Progenitor cell of endocrine pancreas (in vitro differentiated cells): ENCODE measurements at regions not wholly inside any gene's neighbourhood (a gene's known extent, or its start where the extent isn't known, plus 50 kb on each side); places are given as distances from the start of the nearest gene placed in this dataset.

Source experiments
- DNase-seq: peaks from one replicate; pipeline ENCODE4 v3.0.0; 2021; ENCODE audit warnings: low spot score; ENCODE audit not compliant: unreplicated experiment
- H3K27ac Mint-ChIP-seq: 2 replicates; pipeline ENCODE4 v1.8.0; 2021; ENCODE audit warnings: mild to moderate bottlenecking, moderate library complexity, mixed read lengths
- H3K27me3 Mint-ChIP-seq: 2 replicates; pipeline ENCODE4 v1.8.0; 2021; ENCODE audit warnings: mixed read lengths
- H3K36me3 Mint-ChIP-seq: 2 replicates; pipeline ENCODE4 v1.8.0; 2022; ENCODE audit warnings: mixed read lengths; ENCODE audit not compliant: insufficient read depth
- H3K4me1 Mint-ChIP-seq: 2 replicates; pipeline ENCODE4 v1.8.0; 2021; ENCODE audit warnings: low read depth, mixed read lengths
- H3K4me3 Mint-ChIP-seq: 2 replicates; pipeline ENCODE4 v1.8.0; 2021; ENCODE audit warnings: low read depth, mild to moderate bottlenecking, moderate library complexity, mixed read lengths
- H3K9me3 Mint-ChIP-seq: 2 replicates; pipeline ENCODE4 v1.8.0; 2021; ENCODE audit warnings: low read depth, mixed read lengths
- CTCF ChIP-seq: fragments of 200-600 bp; sonication (generic); IDR thresholded peaks from one replicate; pipeline ENCODE4 v1.5.0; 2021; ENCODE audit warnings: antibody characterized with exemption, mild to moderate bottlenecking; ENCODE audit not compliant: unreplicated experiment

DNA sequence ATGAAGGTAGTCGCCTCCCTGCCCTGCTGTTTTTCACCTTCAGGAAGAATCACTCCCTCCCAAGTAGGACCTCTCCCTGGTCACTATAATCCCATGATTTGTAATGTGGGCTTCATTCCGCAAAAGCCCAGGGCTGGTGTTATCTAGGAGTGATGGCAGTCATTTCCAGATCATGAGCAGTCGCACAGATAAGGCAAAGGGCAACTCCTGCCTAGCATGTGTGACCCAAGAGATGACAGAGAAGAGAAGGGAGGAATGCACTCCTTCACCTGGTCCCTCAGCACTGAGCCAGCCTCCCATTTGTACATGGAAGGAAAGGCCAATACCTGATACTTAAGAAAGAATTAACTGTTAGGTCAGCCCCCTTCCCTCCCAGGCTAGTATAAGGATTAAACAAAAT lies 102.9 kb downstream of the RPL27A start:
- peaks cover 3% of the 10 kb centered on the region for H3K36me3 Mint-ChIP-seq
- no peak for TF ChIP-seq CTCF
- H3K9me3 Mint-ChIP-seq = no peaks in the 10 kb centered on the region
- H3K4me1 Mint-ChIP-seq = peaks cover 10% of the 10 kb centered on the region
- no peak overlapping the region for H3K4me3 Mint-ChIP-seq
- peak overlapping the region; percentile 51 for H3K27ac Mint-ChIP-seq
- no peaks in the 10 kb centered on the region for H3K27me3 Mint-ChIP-seq
- DNase-seq = no peak

DNA sequence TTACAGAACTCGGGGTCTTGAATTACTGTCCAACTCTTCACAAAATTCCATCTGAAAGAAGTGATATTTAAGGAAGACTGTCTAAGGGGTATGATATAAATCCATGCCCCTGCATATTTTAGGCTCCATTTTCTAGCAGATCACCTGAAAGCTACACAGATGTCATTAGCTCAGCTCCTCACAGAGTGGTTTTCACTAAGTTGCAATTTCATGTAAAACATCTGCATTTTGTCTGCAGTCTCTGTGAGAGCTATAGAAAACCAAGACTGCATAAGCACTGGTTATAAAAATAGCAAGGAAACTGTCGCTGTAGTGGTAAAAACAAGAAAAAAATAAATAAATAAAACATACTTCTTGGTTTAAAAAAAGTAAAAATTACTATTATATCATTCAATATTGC lies 103.4 kb downstream of the RPL27A start:
- Mint-ChIP-seq H3K9me3 (no peaks in the 10 kb centered on the region), H3K27me3 (no peaks in the 10 kb centered on the region), H3K36me3 (peaks cover 3% of the 10 kb centered on the region), H3K4me1 (peaks cover 12% of the 10 kb centered on the region), H3K4me3 (no peak overlapping the region), H3K27ac (no peak overlapping the region)
- DNase-seq = no peak
- no peak for TF ChIP-seq CTCF

DNA sequence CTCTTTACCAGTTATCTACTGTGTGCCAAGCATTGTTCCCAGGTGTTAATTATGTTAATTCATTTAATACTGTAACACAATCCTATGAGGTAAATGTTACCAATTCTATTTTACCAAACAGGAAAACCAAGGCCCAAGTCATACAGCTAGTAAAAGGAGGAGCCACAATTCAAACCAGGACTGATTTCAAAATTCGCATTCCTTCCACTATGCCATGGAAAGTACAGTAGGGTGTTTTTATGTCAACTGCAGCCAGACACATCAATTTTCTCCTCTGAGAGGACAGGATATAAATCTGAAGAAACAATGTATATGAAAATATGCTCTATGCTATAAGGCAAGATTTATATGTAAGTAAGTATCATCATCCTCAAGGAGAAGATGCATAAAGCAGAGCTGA lies 104.3 kb downstream of the RPL27A start:
- Mint-ChIP-seq H3K4me1 (peaks cover 13% of the 10 kb centered on the region), H3K9me3 (no peaks in the 10 kb centered on the region), H3K36me3 (peaks cover 3% of the 10 kb centered on the region), H3K4me3 (no peak overlapping the region), H3K27me3 (no peaks in the 10 kb centered on the region), H3K27ac (no peak overlapping the region)
- no peak for TF ChIP-seq CTCF
- DNase-seq = no peak

DNA sequence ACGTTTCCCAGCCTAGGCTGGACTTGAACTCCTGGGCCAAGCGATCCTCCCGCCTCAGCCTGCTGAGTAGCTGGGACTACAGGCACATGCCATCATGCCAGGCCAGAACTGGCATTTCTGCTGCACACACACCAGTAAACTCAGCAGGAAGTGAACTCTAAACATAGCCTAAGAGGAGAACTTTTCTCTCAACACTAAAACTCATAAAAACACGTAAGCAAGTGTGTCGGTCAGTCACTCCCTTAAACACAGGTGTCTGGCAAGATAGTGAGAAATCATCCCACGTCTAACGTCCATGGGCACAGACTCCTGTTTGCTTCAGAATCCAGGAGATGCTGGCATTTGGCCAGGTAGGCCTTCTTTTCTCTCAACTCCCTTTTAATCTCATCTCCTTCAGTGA lies 104.8 kb downstream of the RPL27A start:
- no peaks in the 10 kb centered on the region for H3K9me3 Mint-ChIP-seq
- no peak overlapping the region for H3K4me3 Mint-ChIP-seq
- H3K27me3 Mint-ChIP-seq = no peaks in the 10 kb centered on the region
- no peak for TF ChIP-seq CTCF
- DNase-seq = no peak
- no peak overlapping the region for H3K27ac Mint-ChIP-seq
- H3K4me1 Mint-ChIP-seq = peaks cover 16% of the 10 kb centered on the region
- peaks cover 3% of the 10 kb centered on the region for H3K36me3 Mint-ChIP-seq

GRCh38 chr11:8788616-8789015 lies 106.0 kb downstream of the RPL27A start:
- H3K27me3 Mint-ChIP-seq = no peaks in the 10 kb centered on the region
- no peak for TF ChIP-seq CTCF
- peaks cover 28% of the 10 kb centered on the region for H3K4me1 Mint-ChIP-seq
- no peak for DNase-seq
- no peaks in the 10 kb centered on the region for H3K9me3 Mint-ChIP-seq
- H3K4me3 Mint-ChIP-seq = no peak overlapping the region
- peaks cover 3% of the 10 kb centered on the region for H3K36me3 Mint-ChIP-seq
- H3K27ac Mint-ChIP-seq = peak overlapping the region; percentile 8

DNA sequence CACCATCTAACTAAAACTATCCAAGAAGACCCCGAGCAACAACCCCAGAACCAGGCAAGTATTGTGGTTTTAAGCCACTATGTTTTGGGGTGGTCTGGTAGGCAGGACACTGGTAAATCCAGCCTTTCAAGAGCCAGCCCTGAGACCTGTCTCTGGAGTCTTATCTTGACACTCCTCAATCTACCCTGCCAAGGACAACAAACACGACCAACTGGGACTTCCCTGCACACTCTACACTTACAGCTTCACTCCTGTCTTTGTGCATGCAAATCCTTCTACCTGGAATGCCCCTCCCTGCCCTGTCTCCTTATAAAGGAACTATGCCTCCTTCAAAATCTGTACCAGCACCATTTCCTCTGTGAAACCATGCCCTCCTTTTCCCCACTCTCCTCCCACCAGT lies 107.3 kb downstream of the RPL27A start:
- H3K4me1 Mint-ChIP-seq = peaks cover 38% of the 10 kb centered on the region
- no peak overlapping the region for H3K27ac Mint-ChIP-seq
- no peaks in the 10 kb centered on the region for H3K27me3 Mint-ChIP-seq
- no peak for DNase-seq
- no peak overlapping the region for H3K4me3 Mint-ChIP-seq
- no peak for TF ChIP-seq CTCF
- H3K36me3 Mint-ChIP-seq = peaks cover 4% of the 10 kb centered on the region
- H3K9me3 Mint-ChIP-seq = no peaks in the 10 kb centered on the region
